NB4 (cell line): ENCODE measurements at regions not wholly inside any gene's neighbourhood (a gene's known extent, or its start where the extent isn't known, plus 50 kb on each side); places are given as distances from the start of the nearest gene placed in this dataset.

Source experiments
- MAX ChIP-seq: IDR thresholded peaks from 2 replicates; pipeline ENCODE4 v1.6.1; 2011; ENCODE audit warnings: low read depth, low read length
- POLR2A ChIP-seq: IDR thresholded peaks from 2 replicates; pipeline ENCODE4 v1.6.1; 2011; ENCODE audit warnings: mild to moderate bottlenecking; ENCODE audit not compliant: insufficient read length; ENCODE audit errors: extremely low read depth
- TF ChIP-seq, protein P1 (sequence below): IDR thresholded peaks from one replicate; pipeline ENCODE4 v1.5.1; 2012; ENCODE audit warnings: low read depth, low read length

- TF ChIP-seq, protein P1, sequence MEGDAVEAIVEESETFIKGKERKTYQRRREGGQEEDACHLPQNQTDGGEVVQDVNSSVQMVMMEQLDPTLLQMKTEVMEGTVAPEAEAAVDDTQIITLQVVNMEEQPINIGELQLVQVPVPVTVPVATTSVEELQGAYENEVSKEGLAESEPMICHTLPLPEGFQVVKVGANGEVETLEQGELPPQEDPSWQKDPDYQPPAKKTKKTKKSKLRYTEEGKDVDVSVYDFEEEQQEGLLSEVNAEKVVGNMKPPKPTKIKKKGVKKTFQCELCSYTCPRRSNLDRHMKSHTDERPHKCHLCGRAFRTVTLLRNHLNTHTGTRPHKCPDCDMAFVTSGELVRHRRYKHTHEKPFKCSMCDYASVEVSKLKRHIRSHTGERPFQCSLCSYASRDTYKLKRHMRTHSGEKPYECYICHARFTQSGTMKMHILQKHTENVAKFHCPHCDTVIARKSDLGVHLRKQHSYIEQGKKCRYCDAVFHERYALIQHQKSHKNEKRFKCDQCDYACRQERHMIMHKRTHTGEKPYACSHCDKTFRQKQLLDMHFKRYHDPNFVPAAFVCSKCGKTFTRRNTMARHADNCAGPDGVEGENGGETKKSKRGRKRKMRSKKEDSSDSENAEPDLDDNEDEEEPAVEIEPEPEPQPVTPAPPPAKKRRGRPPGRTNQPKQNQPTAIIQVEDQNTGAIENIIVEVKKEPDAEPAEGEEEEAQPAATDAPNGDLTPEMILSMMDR: no peak
- no peak for TF ChIP-seq MAX
- TF ChIP-seq POLR2A: no peak
Observed at GRCh38 chr4:35102066-35102465, 1142.2 kb downstream of the ARAP2 start.
